HepG2 (cell line): ENCODE measurements at regions not wholly inside any gene's neighbourhood (a gene's known extent, or its start where the extent isn't known, plus 50 kb on each side); places are given as distances from the start of the nearest gene placed in this dataset.

Experiments used
- HIC2 ChIP-seq: sonication (generic); formaldehyde crosslinking; IDR thresholded peaks from 2 replicates; pipeline ENCODE4 v1.9.0; 2022; ENCODE audit warnings: low read depth, missing genetic modification reagents
- SMAD3 ChIP-seq: sonication (generic); formaldehyde crosslinking; IDR thresholded peaks from 2 replicates; pipeline ENCODE4 v1.4.0; 2020; ENCODE audit warnings: missing genetic modification reagents
- ZBTB39 ChIP-seq: sonication (generic); formaldehyde crosslinking; IDR thresholded peaks from 2 replicates; pipeline ENCODE4 v1.5.0; 2020; ENCODE audit warnings: missing genetic modification reagents
- TF ChIP-seq, protein P1 (sequence below): sonication (generic); formaldehyde crosslinking; IDR thresholded peaks from 2 replicates; pipeline ENCODE4 v1.5.0; 2020; ENCODE audit warnings: mild to moderate bottlenecking, missing genetic modification reagents, moderate library complexity

- TF ChIP-seq ZBTB39 (CRISPR knock-in tag) (no peak), HIC2 (CRISPR knock-in tag) (no peak), SMAD3 (CRISPR knock-in tag) (no peak)
- TF ChIP-seq, protein P1, sequence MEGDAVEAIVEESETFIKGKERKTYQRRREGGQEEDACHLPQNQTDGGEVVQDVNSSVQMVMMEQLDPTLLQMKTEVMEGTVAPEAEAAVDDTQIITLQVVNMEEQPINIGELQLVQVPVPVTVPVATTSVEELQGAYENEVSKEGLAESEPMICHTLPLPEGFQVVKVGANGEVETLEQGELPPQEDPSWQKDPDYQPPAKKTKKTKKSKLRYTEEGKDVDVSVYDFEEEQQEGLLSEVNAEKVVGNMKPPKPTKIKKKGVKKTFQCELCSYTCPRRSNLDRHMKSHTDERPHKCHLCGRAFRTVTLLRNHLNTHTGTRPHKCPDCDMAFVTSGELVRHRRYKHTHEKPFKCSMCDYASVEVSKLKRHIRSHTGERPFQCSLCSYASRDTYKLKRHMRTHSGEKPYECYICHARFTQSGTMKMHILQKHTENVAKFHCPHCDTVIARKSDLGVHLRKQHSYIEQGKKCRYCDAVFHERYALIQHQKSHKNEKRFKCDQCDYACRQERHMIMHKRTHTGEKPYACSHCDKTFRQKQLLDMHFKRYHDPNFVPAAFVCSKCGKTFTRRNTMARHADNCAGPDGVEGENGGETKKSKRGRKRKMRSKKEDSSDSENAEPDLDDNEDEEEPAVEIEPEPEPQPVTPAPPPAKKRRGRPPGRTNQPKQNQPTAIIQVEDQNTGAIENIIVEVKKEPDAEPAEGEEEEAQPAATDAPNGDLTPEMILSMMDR (CRISPR knock-in tag): no peak
These were observed 330.6 kb upstream of the NAV3 start for GRCh38 chr12:77500089-77500488.
